HG02642 (cell line): ENCODE measurements at regions not wholly inside any gene's neighbourhood (a gene's known extent, or its start where the extent isn't known, plus 50 kb on each side); places are given as distances from the start of the nearest gene placed in this dataset.

Experiments used
- ATAC-seq: cut with Tn5 transposase; IDR thresholded peaks from one replicate; pipeline ENCODE4 v1.9.1; 2021; ENCODE audit warnings: mild to moderate bottlenecking; ENCODE audit not compliant: unreplicated experiment, poor library complexity

GRCh38 chr9:2345013-2345412 is 276.6 kb upstream of the VLDLR start:
- no peak for ATAC-seq

- no peak for ATAC-seq
These were observed 275.2 kb upstream of the VLDLR start for GRCh38 chr9:2346277-2346913.

GRCh38 chr9:2351324-2351723 is 270.3 kb upstream of the VLDLR start:
- ATAC-seq = no peak

- ATAC-seq = no peak
These were observed 267.4 kb upstream of the VLDLR start for GRCh38 chr9:2354216-2354615.

GRCh38 chr9:2354856-2355696 is 266.5 kb upstream of the VLDLR start:
- no peak for ATAC-seq

- ATAC-seq = no peak
These were observed 265.9 kb upstream of the VLDLR start for GRCh38 chr9:2355697-2355983.

- no peak for ATAC-seq
These were observed 265.4 kb upstream of the VLDLR start for GRCh38 chr9:2356041-2356790.

- ATAC-seq = no peak
These were observed 261.6 kb upstream of the VLDLR start for GRCh38 chr9:2359891-2360471.

- ATAC-seq = no peak
These were observed 259.4 kb upstream of the VLDLR start for GRCh38 chr9:2362150-2362549.

- no peak for ATAC-seq
These were observed 258.3 kb upstream of the VLDLR start for GRCh38 chr9:2363138-2363745.

- no peak for ATAC-seq
These were observed 257.8 kb upstream of the VLDLR start for GRCh38 chr9:2363781-2364180.

GRCh38 chr9:2367970-2368369 is 253.6 kb upstream of the VLDLR start:
- ATAC-seq = no peak

- ATAC-seq = no peak
These were observed 247.9 kb upstream of the VLDLR start for GRCh38 chr9:2373648-2374047.

- no peak for ATAC-seq
These were observed 246.5 kb upstream of the VLDLR start for GRCh38 chr9:2375114-2375513.

GRCh38 chr9:2377117-2377516 is 244.5 kb upstream of the VLDLR start:
- no peak for ATAC-seq

GRCh38 chr9:2377834-2378233 is 243.8 kb upstream of the VLDLR start:
- ATAC-seq = no peak

GRCh38 chr9:2378266-2378665 is 243.3 kb upstream of the VLDLR start:
- no peak for ATAC-seq

GRCh38 chr9:2378816-2379215 is 242.8 kb upstream of the VLDLR start:
- ATAC-seq = no peak

GRCh38 chr9:2384741-2385140 is 236.8 kb upstream of the VLDLR start:
- no peak for ATAC-seq

GRCh38 chr9:2385746-2386145 is 235.8 kb upstream of the VLDLR start:
- no peak for ATAC-seq

- ATAC-seq = no peak
These were observed 235.0 kb upstream of the VLDLR start for GRCh38 chr9:2386566-2386965.
